Stimulated activated CD8-positive, alpha-beta memory T cell treated with anti-CD3 and anti-CD28 coated beads, Interleukin-4, amount 100 ng/mL, for 4 hours (primary cell): ENCODE measurements at regions not wholly inside any gene's neighbourhood (a gene's known extent, or its start where the extent isn't known, plus 50 kb on each side); places are given as distances from the start of the nearest gene placed in this dataset.

Experiments used
- DNase-seq, 2 donors: peaks; one replicate each; pipeline ENCODE4 v3.0.0-alpha.2; 2020; ENCODE audit warnings: low read depth in 2 of 2, low spot score in 1 of 2

GRCh38 chr4:178264001-178264400 lies 821.8 kb upstream of the AGA start:
- DNase-seq: no peak

GRCh38 chr4:178271386-178271785 lies 829.1 kb upstream of the AGA start:
- no peak for DNase-seq

GRCh38 chr4:178273168-178273567 lies 830.9 kb upstream of the AGA start:
- no peak for DNase-seq

GRCh38 chr4:178275671-178276360 lies 833.6 kb upstream of the AGA start:
- DNase-seq: no peak

GRCh38 chr4:178280362-178280761 lies 838.1 kb upstream of the AGA start:
- DNase-seq: no peak

- no peak for DNase-seq
These were observed 846.2 kb upstream of the AGA start for GRCh38 chr4:178288462-178288861.

DNA sequence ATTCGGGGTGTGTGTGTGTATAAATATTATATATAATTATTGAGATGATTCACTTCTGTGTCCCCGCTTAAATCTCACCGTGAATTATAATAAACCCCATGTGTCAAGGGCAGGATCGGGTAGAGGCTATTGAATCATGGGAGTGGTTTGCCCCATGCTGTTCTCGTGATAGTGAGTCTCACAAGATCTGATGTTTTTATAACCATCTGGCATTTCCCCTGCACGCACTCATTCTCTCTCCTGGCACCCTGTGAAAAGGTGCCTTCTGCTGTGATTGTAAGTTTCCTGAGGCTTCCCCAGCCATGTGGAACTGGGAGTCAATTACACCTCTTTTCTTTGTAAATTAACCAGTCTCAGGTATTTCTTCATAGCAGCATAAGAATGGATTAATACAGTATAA lies 851.4 kb upstream of the AGA start:
- no peak for DNase-seq

- DNase-seq: no peak
These were observed 854.4 kb upstream of the AGA start for GRCh38 chr4:178296669-178297068.

- DNase-seq: no peak
These were observed 864.3 kb upstream of the AGA start for GRCh38 chr4:178306565-178306964.

GRCh38 chr4:178309890-178310289 lies 867.7 kb upstream of the AGA start:
- DNase-seq: no peak

DNA sequence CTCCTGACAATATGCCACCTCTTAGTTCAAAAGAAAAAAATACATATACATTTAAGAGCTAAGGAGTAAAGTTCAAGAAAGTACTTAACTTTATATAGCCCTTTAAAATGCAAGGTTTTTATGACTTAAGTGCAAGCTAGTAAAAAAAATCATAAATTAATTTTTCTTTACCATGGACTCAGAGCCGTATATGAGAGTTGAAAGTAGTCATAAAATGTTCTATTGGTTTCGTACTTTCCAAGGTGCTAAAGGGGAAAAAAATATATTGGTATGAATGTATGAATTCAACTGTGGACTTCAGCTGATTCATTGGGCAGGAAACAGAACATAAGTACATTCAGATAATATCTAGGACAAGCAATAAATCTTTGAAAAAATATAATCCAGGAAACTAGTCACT lies 869.8 kb upstream of the AGA start:
- no peak for DNase-seq

GRCh38 chr4:178314287-178314686 lies 872.0 kb upstream of the AGA start:
- no peak for DNase-seq

- DNase-seq: no peak
These were observed 874.0 kb upstream of the AGA start for GRCh38 chr4:178316211-178316610.

- no peak for DNase-seq
These were observed 877.8 kb upstream of the AGA start for GRCh38 chr4:178320003-178320402.

- DNase-seq: no peak
These were observed 880.4 kb upstream of the AGA start for GRCh38 chr4:178322524-178323183.

DNA sequence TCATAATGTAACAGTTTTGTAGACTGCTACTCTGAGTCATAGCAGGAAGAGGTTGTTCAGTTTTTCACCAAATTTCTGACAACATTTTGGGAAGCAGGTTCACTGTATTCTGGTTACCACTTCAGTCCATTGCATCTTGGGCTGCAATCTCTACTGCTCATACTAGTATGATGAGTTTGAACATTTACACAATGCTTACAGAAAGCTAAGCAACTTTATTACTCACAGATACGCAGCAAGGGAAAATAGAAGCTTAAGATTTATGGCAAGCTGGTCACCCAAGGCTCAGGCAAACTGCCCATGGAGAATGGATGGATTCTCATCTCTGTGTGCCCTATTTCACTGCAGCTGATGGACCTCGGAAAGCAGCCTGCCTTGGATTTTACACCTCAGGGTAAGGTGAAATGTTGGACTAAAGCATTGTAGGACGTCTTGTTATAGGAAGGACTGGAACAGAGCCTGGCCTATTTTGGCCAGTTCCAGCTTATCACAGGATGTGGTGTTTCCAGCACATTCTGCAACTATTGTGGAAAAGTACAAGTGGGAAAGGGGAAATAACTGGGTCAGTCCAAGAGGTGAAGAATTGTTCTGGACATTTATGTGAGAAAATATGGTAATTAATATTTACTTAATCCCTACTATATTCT lies 887.1 kb upstream of the AGA start:
- no peak for DNase-seq

DNA sequence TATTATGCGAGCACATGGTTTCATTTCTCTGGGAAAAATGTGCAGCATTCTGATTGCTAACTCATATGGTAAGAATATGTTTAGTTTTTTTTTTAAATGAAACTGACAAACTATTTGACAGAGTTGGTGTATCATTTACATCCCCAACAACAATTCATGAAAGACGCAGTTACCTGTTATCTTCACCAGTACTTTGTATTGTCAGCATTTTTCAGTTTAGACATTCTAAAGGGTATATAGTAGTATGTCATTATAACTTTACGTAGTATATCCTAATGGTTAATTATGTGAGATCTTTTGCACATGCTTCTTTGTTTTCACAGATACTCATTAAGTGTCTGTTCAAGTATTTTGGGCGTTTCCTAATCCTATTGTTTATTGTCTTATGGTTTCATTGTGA lies 891.1 kb upstream of the AGA start:
- DNase-seq: no peak

- no peak for DNase-seq
These were observed 897.5 kb upstream of the AGA start for GRCh38 chr4:178339769-178340168.

DNA sequence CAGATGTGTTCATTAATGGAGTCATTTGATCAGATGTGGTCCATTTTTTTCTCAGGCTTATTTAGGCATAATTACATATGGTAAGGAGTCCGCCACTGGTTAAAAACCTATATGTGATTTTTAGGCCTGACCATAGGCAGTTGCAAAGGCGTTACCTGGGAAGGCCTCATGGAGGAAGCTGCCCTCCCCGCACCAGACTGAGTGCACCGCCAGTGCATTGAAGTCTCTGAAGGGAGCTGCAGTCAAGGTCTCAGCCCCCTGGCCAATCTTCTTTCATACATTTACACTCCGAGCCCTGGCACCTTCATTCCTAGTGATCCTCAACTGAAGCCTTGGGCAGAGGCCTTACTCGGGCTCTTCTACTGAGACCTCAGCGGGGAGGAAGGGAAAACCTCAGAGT lies 898.2 kb upstream of the AGA start:
- DNase-seq: no peak

DNA sequence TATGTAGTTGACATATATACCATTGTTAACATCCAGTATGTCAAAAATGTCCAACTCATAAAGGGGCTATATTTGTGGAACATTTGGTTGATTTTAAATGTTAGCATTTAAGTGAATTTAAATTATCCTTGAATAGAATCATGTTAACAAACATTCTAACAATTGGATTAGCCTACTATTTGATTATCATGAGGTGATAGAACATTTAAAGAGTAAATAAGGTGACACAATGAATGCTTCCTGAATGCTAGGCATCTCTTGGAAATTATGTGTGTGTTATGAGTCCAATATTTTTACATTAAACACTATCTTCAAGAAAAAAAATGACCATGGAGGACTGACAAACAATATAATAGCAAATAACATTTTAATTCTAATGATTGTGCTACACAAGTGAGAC lies 901.9 kb upstream of the AGA start:
- no peak for DNase-seq

DNA sequence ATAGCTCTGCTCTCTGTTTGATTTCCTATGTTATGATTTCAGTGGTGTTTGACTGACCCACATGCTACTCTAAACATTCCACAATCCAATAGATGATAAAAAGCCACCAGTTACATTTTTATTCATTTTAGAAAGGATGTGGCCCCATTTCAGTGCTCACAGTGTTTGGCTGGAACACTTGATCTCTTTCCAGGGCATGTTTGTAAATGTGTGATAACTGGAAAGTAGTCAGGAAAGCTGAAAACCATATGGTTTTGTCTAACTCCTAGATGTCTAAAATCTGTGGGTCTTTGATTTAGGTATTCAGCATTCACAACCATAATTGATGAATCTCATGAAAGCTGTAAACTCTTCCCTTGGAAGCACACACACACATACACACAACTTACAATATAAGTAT lies 904.9 kb upstream of the AGA start:
- no peak for DNase-seq

DNA sequence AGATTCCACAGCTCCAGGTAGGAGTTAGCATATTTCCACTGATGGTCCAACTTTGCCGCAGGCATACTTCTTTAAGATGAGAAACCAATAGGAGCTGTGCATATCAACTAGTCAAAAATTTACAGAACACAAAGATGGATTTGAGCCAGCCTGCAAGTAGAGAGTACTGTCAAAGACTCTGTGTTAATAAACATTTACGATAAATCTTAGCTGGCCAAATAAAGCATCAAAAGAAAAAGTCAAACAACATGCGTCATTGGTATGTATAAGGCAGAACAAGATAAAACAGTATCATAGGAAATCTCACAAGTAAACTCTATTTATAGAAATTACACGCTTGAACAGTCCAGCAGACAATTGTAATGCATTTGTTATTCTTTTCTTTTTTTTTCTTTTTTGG lies 907.4 kb upstream of the AGA start:
- DNase-seq: no peak

GRCh38 chr4:178351185-178351584 lies 908.9 kb upstream of the AGA start:
- DNase-seq: no peak
